Central memory CD8-positive, alpha-beta T cell (primary cell): ENCODE measurements at regions not wholly inside any gene's neighbourhood (a gene's known extent, or its start where the extent isn't known, plus 50 kb on each side); places are given as distances from the start of the nearest gene placed in this dataset.
A peak's percentile ranks its signal among the peaks of the same experiment; 100 is the strongest.
"Not testable (repeated sequence)": the region's sequence is repeated elsewhere in the genome, so short reads cannot be mapped to it uniquely, and the experiment has no call there.

ENCODE experiments used
- ATAC-seq: fragments of 150-1000 bp; cut with Tn5 transposase; replicated peaks from 2 replicates; pipeline ENCODE4 v1.10.0; 2022; ENCODE audit warnings: mild to moderate bottlenecking, moderate FRiP score, moderate number of reproducible peaks; ENCODE audit not compliant: poor library complexity, severe bottlenecking; ENCODE audit errors: extremely low read depth
- DNase-seq, 2 donors: peaks; one replicate each; pipeline ENCODE4 v3.0.0; 2021; ENCODE audit warnings: low spot score in 2 of 2
- H3K27ac Mint-ChIP-seq: one replicate; pipeline ENCODE4 v1.8.0; 2022; ENCODE audit warnings: low read depth, mild to moderate bottlenecking, moderate library complexity, mixed read lengths
- H3K27me3 Mint-ChIP-seq: one replicate; pipeline ENCODE4 v1.8.0; 2022; ENCODE audit warnings: mixed read lengths
- H3K36me3 Mint-ChIP-seq: one replicate; pipeline ENCODE4 v1.8.0; 2022; ENCODE audit warnings: mild to moderate bottlenecking, moderate library complexity, mixed read lengths; ENCODE audit not compliant: insufficient read depth
- H3K4me1 Mint-ChIP-seq: one replicate; pipeline ENCODE4 v1.8.0; 2022; ENCODE audit warnings: mixed read lengths
- H3K4me3 Mint-ChIP-seq: one replicate; pipeline ENCODE4 v1.8.0; 2022; ENCODE audit warnings: mild to moderate bottlenecking, moderate library complexity, mixed read lengths
- H3K9me3 Mint-ChIP-seq: one replicate; pipeline ENCODE4 v1.8.0; 2022; ENCODE audit warnings: mixed read lengths

- not testable (repeated sequence) for DNase-seq, ATAC-seq, H3K4me3 Mint-ChIP-seq, H3K4me1 Mint-ChIP-seq, H3K27ac Mint-ChIP-seq, H3K36me3 Mint-ChIP-seq, H3K9me3 Mint-ChIP-seq, H3K27me3 Mint-ChIP-seq
These were observed 51.1 kb downstream of the NBPF8 start for GRCh38 chr1:120465900-120466299.

- not testable (repeated sequence) for H3K36me3 Mint-ChIP-seq, H3K9me3 Mint-ChIP-seq, H3K27ac Mint-ChIP-seq, DNase-seq, H3K27me3 Mint-ChIP-seq, H3K4me1 Mint-ChIP-seq, ATAC-seq, H3K4me3 Mint-ChIP-seq
These were observed 62.8 kb downstream of the NBPF8 start for GRCh38 chr1:120477663-120478062.

GRCh38 chr1:120478400-120478799 lies 63.6 kb downstream of the NBPF8 start:
- DNase-seq, ATAC-seq, H3K27ac Mint-ChIP-seq, H3K36me3 Mint-ChIP-seq, H3K4me3 Mint-ChIP-seq, H3K27me3 Mint-ChIP-seq, H3K9me3 Mint-ChIP-seq, H3K4me1 Mint-ChIP-seq: not testable (repeated sequence)

GRCh38 chr1:120487542-120487941 lies 72.7 kb downstream of the NBPF8 start:
- H3K4me1 Mint-ChIP-seq, H3K27me3 Mint-ChIP-seq, H3K36me3 Mint-ChIP-seq, H3K4me3 Mint-ChIP-seq, H3K9me3 Mint-ChIP-seq, H3K27ac Mint-ChIP-seq, DNase-seq, ATAC-seq: not testable (repeated sequence)

- not testable (repeated sequence) for ATAC-seq, H3K27me3 Mint-ChIP-seq, H3K9me3 Mint-ChIP-seq, H3K27ac Mint-ChIP-seq, H3K4me1 Mint-ChIP-seq, DNase-seq, H3K4me3 Mint-ChIP-seq, H3K36me3 Mint-ChIP-seq
These were observed 74.4 kb downstream of the NBPF8 start for GRCh38 chr1:120489217-120489616.

- not testable (repeated sequence) for H3K9me3 Mint-ChIP-seq, H3K4me1 Mint-ChIP-seq, H3K27me3 Mint-ChIP-seq, DNase-seq, H3K27ac Mint-ChIP-seq, H3K36me3 Mint-ChIP-seq, H3K4me3 Mint-ChIP-seq, ATAC-seq
These were observed 82.3 kb downstream of the NBPF8 start for GRCh38 chr1:120497145-120497544.

- ATAC-seq, H3K27me3 Mint-ChIP-seq, H3K4me1 Mint-ChIP-seq, H3K27ac Mint-ChIP-seq, H3K36me3 Mint-ChIP-seq, H3K4me3 Mint-ChIP-seq, H3K9me3 Mint-ChIP-seq, DNase-seq: not testable (repeated sequence)
These were observed 88.4 kb downstream of the NBPF8 start for GRCh38 chr1:120503284-120503683.

GRCh38 chr1:120506352-120506751 lies 91.5 kb downstream of the NBPF8 start:
- not testable (repeated sequence) for DNase-seq, H3K4me1 Mint-ChIP-seq, H3K27ac Mint-ChIP-seq, ATAC-seq, H3K36me3 Mint-ChIP-seq, H3K27me3 Mint-ChIP-seq, H3K4me3 Mint-ChIP-seq, H3K9me3 Mint-ChIP-seq

GRCh38 chr1:120508351-120508750 lies 93.5 kb downstream of the NBPF8 start:
- not testable (repeated sequence) for H3K9me3 Mint-ChIP-seq, H3K36me3 Mint-ChIP-seq, H3K27me3 Mint-ChIP-seq, H3K4me3 Mint-ChIP-seq, ATAC-seq, H3K4me1 Mint-ChIP-seq, H3K27ac Mint-ChIP-seq, DNase-seq

- H3K27ac Mint-ChIP-seq, H3K27me3 Mint-ChIP-seq, H3K4me1 Mint-ChIP-seq, DNase-seq, H3K4me3 Mint-ChIP-seq, H3K36me3 Mint-ChIP-seq, H3K9me3 Mint-ChIP-seq: not testable (repeated sequence)
- ATAC-seq: peak; percentile 32
These were observed 94.4 kb downstream of the NBPF8 start for GRCh38 chr1:120509258-120509657.

GRCh38 chr1:120513099-120513498 lies 98.3 kb downstream of the NBPF8 start:
- not testable (repeated sequence) for H3K4me3 Mint-ChIP-seq, DNase-seq, H3K27me3 Mint-ChIP-seq, H3K27ac Mint-ChIP-seq, H3K36me3 Mint-ChIP-seq, H3K9me3 Mint-ChIP-seq, ATAC-seq, H3K4me1 Mint-ChIP-seq

- H3K36me3 Mint-ChIP-seq, H3K4me1 Mint-ChIP-seq, H3K4me3 Mint-ChIP-seq, H3K27me3 Mint-ChIP-seq, ATAC-seq, H3K9me3 Mint-ChIP-seq, DNase-seq, H3K27ac Mint-ChIP-seq: not testable (repeated sequence)
These were observed 98.7 kb downstream of the NBPF8 start for GRCh38 chr1:120513531-120513930.

- H3K4me3 Mint-ChIP-seq, H3K27ac Mint-ChIP-seq, ATAC-seq, H3K9me3 Mint-ChIP-seq, DNase-seq, H3K27me3 Mint-ChIP-seq, H3K36me3 Mint-ChIP-seq, H3K4me1 Mint-ChIP-seq: not testable (repeated sequence)
These were observed 104.4 kb downstream of the NBPF8 start for GRCh38 chr1:120519196-120519595.

GRCh38 chr1:120524416-120524815 lies 109.6 kb downstream of the NBPF8 start:
- DNase-seq, H3K4me1 Mint-ChIP-seq, H3K27me3 Mint-ChIP-seq, ATAC-seq, H3K27ac Mint-ChIP-seq, H3K36me3 Mint-ChIP-seq, H3K4me3 Mint-ChIP-seq, H3K9me3 Mint-ChIP-seq: not testable (repeated sequence)
